Ishikawa (cell line): ENCODE measurements at regions not wholly inside any gene's neighbourhood (a gene's known extent, or its start where the extent isn't known, plus 50 kb on each side); places are given as distances from the start of the nearest gene placed in this dataset.

Experiments used
- CEBPB ChIP-seq: IDR thresholded peaks from 2 replicates; pipeline ENCODE4 v1.6.1; 2012
- CREB1 ChIP-seq: IDR thresholded peaks from 2 replicates; pipeline ENCODE4 v1.6.1; 2012; ENCODE audit warnings: low read depth
- EGR1 ChIP-seq: IDR thresholded peaks from 2 replicates; pipeline ENCODE4 v1.6.1; 2012
- EP300 ChIP-seq: IDR thresholded peaks from 2 replicates; pipeline ENCODE4 v1.6.1; 2012; ENCODE audit warnings: borderline replicate concordance
- FOXM1 ChIP-seq: IDR thresholded peaks from 2 replicates; pipeline ENCODE4 v1.6.1; 2012; ENCODE audit warnings: low read depth, borderline replicate concordance
- NFIC ChIP-seq: IDR thresholded peaks from 2 replicates; pipeline ENCODE4 v1.6.1; 2012
- RAD21 ChIP-seq: IDR thresholded peaks from 2 replicates; pipeline ENCODE4 v1.6.1; 2012; ENCODE audit warnings: low read depth
- TAF1 ChIP-seq: IDR thresholded peaks from 2 replicates; pipeline ENCODE4 v1.6.1; 2012; ENCODE audit warnings: low read depth, mild to moderate bottlenecking
- TCF12 ChIP-seq: IDR thresholded peaks from 2 replicates; pipeline ENCODE4 v1.6.1; 2012; ENCODE audit warnings: low read depth
- TEAD4 ChIP-seq: IDR thresholded peaks from 2 replicates; pipeline ENCODE4 v1.6.1; 2012
- YY1 ChIP-seq: IDR thresholded peaks from 2 replicates; pipeline ENCODE4 v1.6.1; 2012; ENCODE audit warnings: low read depth
- ZBTB7A ChIP-seq: IDR thresholded peaks from 2 replicates; pipeline ENCODE4 v1.6.1; 2012; ENCODE audit warnings: low read depth
- TF ChIP-seq, protein P1 (sequence below): IDR thresholded peaks from 2 replicates; pipeline ENCODE4 v1.6.1; 2012
- TF ChIP-seq, protein P2 (sequence below): IDR thresholded peaks from 2 replicates; pipeline ENCODE4 v1.6.1; 2012
- TF ChIP-seq, protein P3 (sequence below): IDR thresholded peaks from 2 replicates; pipeline ENCODE4 v1.6.1; 2012; ENCODE audit warnings: low read depth, mild to moderate bottlenecking

DNA sequence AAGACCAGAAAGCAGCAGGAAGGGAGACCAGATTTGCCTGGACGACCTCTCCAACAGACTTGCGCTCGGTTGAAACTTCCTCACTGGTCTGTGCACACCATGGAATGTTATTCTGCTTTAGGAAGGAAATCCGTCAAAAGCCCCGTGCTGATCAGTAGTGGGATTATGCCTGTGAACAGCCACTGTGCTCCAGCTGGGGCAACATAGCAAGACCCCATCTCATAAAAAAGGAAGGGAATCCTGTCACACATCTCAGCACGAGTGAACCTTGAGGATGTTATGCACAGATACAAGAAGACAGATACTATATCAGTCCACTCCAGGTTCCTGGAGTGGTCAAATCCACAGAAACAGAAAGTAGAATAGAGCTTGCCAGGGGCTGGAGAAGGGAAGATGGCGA is 86.9 kb upstream of the FOXC1 start:
- TF ChIP-seq, protein P1, sequence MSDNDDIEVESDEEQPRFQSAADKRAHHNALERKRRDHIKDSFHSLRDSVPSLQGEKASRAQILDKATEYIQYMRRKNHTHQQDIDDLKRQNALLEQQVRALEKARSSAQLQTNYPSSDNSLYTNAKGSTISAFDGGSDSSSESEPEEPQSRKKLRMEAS = no peak
- TF ChIP-seq CREB1 (no peak), EP300 (no peak), RAD21 (no peak), ZBTB7A (no peak), TCF12 (no peak), EGR1 (no peak), FOXM1 (no peak), NFIC (no peak), CEBPB (no peak)

DNA sequence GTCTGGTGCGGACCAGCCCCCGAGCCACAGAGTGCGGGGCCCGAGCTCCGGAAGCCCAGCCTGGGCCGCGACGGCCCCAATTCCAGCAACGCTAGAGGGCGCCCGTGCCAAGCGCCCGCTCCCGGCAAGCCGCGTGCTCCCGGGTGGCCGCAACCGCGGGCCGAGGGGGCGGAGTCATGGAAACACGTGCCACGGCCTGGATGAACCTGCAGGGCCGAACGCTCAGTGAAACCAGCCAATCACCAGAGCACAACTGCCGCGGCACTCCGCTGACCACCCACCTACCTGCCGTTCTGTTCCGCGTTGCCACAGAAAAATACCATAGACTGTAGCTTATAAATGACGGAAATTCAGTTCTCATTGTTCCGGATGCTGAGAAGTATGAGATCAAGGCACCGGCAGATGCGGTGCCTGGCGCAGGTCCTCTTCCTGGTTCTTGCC is 85.7 kb upstream of the FOXC1 start:
- TF ChIP-seq RAD21 = peak; percentile 40; the same call in 1 of the 2 replicates
- TF ChIP-seq TAF1 = no peak
- TF ChIP-seq EP300 = no peak
- TF ChIP-seq NFIC = no peak
- TF ChIP-seq EGR1 = no peak
- TF ChIP-seq YY1 = no peak
- TF ChIP-seq ZBTB7A = no peak
- TF ChIP-seq, protein P2, sequence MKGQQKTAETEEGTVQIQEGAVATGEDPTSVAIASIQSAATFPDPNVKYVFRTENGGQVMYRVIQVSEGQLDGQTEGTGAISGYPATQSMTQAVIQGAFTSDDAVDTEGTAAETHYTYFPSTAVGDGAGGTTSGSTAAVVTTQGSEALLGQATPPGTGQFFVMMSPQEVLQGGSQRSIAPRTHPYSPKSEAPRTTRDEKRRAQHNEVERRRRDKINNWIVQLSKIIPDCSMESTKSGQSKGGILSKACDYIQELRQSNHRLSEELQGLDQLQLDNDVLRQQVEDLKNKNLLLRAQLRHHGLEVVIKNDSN = peak; percentile 59
- TF ChIP-seq, protein P1 = peak; percentile 87
- TF ChIP-seq, protein P3, sequence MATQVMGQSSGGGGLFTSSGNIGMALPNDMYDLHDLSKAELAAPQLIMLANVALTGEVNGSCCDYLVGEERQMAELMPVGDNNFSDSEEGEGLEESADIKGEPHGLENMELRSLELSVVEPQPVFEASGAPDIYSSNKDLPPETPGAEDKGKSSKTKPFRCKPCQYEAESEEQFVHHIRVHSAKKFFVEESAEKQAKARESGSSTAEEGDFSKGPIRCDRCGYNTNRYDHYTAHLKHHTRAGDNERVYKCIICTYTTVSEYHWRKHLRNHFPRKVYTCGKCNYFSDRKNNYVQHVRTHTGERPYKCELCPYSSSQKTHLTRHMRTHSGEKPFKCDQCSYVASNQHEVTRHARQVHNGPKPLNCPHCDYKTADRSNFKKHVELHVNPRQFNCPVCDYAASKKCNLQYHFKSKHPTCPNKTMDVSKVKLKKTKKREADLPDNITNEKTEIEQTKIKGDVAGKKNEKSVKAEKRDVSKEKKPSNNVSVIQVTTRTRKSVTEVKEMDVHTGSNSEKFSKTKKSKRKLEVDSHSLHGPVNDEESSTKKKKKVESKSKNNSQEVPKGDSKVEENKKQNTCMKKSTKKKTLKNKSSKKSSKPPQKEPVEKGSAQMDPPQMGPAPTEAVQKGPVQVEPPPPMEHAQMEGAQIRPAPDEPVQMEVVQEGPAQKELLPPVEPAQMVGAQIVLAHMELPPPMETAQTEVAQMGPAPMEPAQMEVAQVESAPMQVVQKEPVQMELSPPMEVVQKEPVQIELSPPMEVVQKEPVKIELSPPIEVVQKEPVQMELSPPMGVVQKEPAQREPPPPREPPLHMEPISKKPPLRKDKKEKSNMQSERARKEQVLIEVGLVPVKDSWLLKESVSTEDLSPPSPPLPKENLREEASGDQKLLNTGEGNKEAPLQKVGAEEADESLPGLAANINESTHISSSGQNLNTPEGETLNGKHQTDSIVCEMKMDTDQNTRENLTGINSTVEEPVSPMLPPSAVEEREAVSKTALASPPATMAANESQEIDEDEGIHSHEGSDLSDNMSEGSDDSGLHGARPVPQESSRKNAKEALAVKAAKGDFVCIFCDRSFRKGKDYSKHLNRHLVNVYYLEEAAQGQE = no peak

DNA sequence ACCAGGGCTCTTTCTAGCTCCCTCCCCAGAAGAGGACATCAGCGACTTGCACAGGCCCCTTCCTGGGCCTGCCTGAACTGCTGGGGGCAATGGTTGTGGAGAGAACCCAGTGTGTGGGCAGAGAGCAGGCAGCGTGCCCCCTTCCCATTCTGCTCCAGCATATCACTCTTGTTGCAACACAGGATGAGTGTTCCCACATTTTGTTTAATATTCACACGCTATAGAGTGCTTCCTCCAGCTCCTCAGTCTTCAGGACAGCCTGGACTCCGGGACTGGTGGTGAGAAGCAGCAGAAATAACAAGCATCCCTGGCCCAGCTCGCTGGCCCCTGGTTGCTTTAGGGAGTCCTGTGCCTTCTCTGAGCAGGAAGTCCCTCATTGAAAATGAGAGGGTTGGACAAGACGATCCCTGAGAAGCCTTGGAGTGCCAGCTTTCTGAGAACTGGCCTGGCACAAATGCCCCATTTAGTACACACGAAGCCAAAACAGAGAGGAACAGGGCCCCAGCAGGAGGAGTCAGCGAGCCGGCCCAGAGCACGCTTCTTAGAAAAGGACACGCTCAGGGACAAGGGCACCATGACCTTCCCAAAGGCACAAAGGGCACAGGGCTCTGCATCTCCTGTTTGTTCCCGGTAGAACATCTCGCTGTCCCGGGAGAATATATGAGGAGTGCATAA is 84.2 kb upstream of the FOXC1 start:
- TF ChIP-seq ZBTB7A (no peak), NFIC (no peak), CREB1 (no peak), EGR1 (no peak), FOXM1 (no peak), TEAD4 (no peak), TCF12 (no peak), RAD21 (no peak), TAF1 (no peak), EP300 (no peak), YY1 (no peak), CEBPB (no peak)
- TF ChIP-seq, protein P3 = no peak
- TF ChIP-seq, protein P2 = no peak
- TF ChIP-seq, protein P1 = no peak

DNA sequence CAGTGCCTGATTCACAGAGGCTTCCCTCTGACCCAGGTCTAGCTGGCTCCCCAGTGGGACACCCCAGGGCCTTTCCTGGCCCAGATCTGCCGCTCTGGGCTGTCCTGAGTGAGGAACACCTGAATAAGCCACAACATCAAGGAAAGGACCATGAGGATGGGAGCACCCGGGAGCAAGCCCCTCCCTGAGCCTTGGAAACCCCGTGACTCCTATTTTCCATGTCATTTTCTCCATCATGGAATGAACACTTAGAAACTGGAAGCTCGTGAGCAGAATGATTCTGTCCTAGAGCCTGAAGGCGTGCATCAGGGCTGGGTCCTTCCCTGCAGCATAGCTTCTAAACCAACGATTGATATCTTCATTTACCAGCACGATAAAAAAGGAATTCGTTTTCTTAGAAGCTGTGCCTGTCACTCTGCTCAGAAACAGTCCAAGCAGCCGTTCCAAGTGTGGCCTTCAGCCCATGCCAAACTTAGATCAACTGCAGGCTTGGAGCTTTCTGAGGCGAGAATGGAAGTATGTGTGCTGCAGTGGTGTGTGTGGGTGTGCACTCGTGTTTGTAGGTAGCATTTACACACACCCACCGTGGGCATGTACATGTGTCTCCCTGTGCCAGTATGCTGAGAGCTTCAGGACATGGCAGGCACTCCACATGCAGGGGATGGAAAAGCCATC is 83.2 kb upstream of the FOXC1 start:
- TF ChIP-seq YY1 (no peak), RAD21 (no peak), TCF12 (no peak)

DNA sequence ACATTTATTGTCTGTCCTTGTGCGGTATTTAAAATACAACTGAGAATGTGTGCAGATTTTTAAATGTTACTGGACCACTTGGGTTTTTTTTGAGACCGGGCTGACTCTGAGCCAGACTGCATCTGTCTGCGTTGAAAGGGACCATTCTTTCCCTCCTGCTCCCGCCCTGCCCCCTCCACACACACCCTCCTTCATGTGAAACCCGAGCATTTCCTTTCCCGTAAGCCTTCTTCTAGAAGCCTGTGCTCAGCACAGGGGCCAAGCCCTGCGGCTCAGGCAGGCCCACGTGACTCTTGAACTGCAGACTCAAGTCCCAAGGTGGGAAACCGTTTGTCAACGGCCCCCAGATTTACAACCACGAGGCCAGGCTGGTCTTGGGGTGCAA is 82.7 kb upstream of the FOXC1 start:
- TF ChIP-seq CREB1 (no peak), TAF1 (no peak), EGR1 (no peak), CEBPB (no peak), EP300 (no peak), YY1 (no peak), TEAD4 (no peak), FOXM1 (no peak), TCF12 (no peak), ZBTB7A (no peak), RAD21 (no peak), NFIC (no peak)
- TF ChIP-seq, protein P3 = no peak
- TF ChIP-seq, protein P2 = peak; percentile 90
- TF ChIP-seq, protein P1 = peak; percentile 65
